ENCODE measurements at regions not wholly inside any gene's neighbourhood (a gene's known extent, or its start where the extent isn't known, plus 50 kb on each side); places are given as distances from the start of the nearest gene placed in this dataset.

- no peak overlapping the region for H3K4me3 ChIP-seq (ENCODE audit: low read depth, low read length)
- no peak for TF ChIP-seq CTCF (IDR thresholded peaks at IDR 0.05; ENCODE audit: insufficient read depth, low read depth, low read length)
- DNase-seq (ENCODE audit: low read depth): no peak
Measured at GRCh38 chr3:137382005-137382594, 382.0 kb upstream of the SOX14 start.

GRCh38 chr3:137385922-137386321 is 378.2 kb upstream of the SOX14 start:
- no peak for TF ChIP-seq CTCF (IDR thresholded peaks at IDR 0.05; ENCODE audit: insufficient read depth, low read depth, low read length)
- no peak overlapping the region for H3K4me3 ChIP-seq (ENCODE audit: low read depth, low read length)
- DNase-seq (ENCODE audit: low read depth): no peak

- H3K4me3 ChIP-seq (ENCODE audit: low read depth, low read length): no peak overlapping the region
- DNase-seq (ENCODE audit: low read depth): no peak
- TF ChIP-seq CTCF (IDR thresholded peaks at IDR 0.05; ENCODE audit: insufficient read depth, low read depth, low read length): no peak
Measured at GRCh38 chr3:137409584-137409983, 354.5 kb upstream of the SOX14 start.

- H3K4me3 ChIP-seq (ENCODE audit: low read depth, low read length): no peak overlapping the region
- no peak for TF ChIP-seq CTCF (IDR thresholded peaks at IDR 0.05; ENCODE audit: insufficient read depth, low read depth, low read length)
- no peak for DNase-seq (ENCODE audit: low read depth)
Measured at GRCh38 chr3:137410028-137410427, 354.1 kb upstream of the SOX14 start.

- no peak for TF ChIP-seq CTCF (IDR thresholded peaks at IDR 0.05; ENCODE audit: insufficient read depth, low read depth, low read length)
- no peak for DNase-seq (ENCODE audit: low read depth)
- H3K4me3 ChIP-seq (ENCODE audit: low read depth, low read length): no peak overlapping the region
Measured at GRCh38 chr3:137420198-137420995, 343.7 kb upstream of the SOX14 start.

GRCh38 chr3:137438561-137438960 is 325.6 kb upstream of the SOX14 start:
- no peak for DNase-seq (ENCODE audit: low read depth)
- no peak for TF ChIP-seq CTCF (IDR thresholded peaks at IDR 0.05; ENCODE audit: insufficient read depth, low read depth, low read length)
- H3K4me3 ChIP-seq (ENCODE audit: low read depth, low read length): no peak overlapping the region
